ENCODE measurements at regions not wholly inside any gene's neighbourhood (a gene's known extent, or its start where the extent isn't known, plus 50 kb on each side); places are given as distances from the start of the nearest gene placed in this dataset.

- TF ChIP-seq CREBBP (IDR thresholded peaks at IDR 0.05; ENCODE audit: low read depth, low read length) (no peak), CEBPB (tag; IDR thresholded peaks at IDR 0.05) (no peak), EP300 (IDR thresholded peaks at IDR 0.05; ENCODE audit: low read length) (no peak), POLR2A (conservative IDR thresholded peaks at IDR 0.05) (no peak), TARDBP (IDR thresholded peaks at IDR 0.05) (no peak), CREB1 (IDR thresholded peaks at IDR 0.05) (no peak), CREB1 (CRISPR knock-in tag; IDR thresholded peaks at IDR 0.05) (no peak), ZBTB8A (IDR thresholded peaks at IDR 0.05; ENCODE audit: partially characterized antibody) (no peak), CTCF (IDR thresholded peaks at IDR 0.05 in 2 of 3, conservative IDR thresholded peaks at IDR 0.05 in 1 of 3; ENCODE audit: insufficient read depth in 2 of 3, low read depth in 1 of 3, low read length in 3 of 3) (no peak), SP1 (CRISPR knock-in tag; IDR thresholded peaks at IDR 0.05) (no peak)
- TF ChIP-seq, protein P1, sequence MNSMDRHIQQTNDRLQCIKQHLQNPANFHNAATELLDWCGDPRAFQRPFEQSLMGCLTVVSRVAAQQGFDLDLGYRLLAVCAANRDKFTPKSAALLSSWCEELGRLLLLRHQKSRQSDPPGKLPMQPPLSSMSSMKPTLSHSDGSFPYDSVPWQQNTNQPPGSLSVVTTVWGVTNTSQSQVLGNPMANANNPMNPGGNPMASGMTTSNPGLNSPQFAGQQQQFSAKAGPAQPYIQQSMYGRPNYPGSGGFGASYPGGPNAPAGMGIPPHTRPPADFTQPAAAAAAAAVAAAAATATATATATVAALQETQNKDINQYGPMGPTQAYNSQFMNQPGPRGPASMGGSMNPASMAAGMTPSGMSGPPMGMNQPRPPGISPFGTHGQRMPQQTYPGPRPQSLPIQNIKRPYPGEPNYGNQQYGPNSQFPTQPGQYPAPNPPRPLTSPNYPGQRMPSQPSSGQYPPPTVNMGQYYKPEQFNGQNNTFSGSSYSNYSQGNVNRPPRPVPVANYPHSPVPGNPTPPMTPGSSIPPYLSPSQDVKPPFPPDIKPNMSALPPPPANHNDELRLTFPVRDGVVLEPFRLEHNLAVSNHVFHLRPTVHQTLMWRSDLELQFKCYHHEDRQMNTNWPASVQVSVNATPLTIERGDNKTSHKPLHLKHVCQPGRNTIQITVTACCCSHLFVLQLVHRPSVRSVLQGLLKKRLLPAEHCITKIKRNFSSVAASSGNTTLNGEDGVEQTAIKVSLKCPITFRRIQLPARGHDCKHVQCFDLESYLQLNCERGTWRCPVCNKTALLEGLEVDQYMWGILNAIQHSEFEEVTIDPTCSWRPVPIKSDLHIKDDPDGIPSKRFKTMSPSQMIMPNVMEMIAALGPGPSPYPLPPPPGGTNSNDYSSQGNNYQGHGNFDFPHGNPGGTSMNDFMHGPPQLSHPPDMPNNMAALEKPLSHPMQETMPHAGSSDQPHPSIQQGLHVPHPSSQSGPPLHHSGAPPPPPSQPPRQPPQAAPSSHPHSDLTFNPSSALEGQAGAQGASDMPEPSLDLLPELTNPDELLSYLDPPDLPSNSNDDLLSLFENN (IDR thresholded peaks at IDR 0.05; ENCODE audit: low read depth in 2 of 2, low read length in 2 of 2): no peak
Measured at GRCh38 chr16:13631916-13632315, 288.0 kb upstream of the ERCC4 start.
